Anterior cingulate cortex (tissue), 58 donors: ENCODE measurements at regions not wholly inside any gene's neighbourhood (a gene's known extent, or its start where the extent isn't known, plus 50 kb on each side); places are given as distances from the start of the nearest gene placed in this dataset.
A peak's percentile ranks its signal among the peaks of the same experiment; 100 is the strongest.
"Not testable (repeated sequence)": the region's sequence is repeated elsewhere in the genome, so short reads cannot be mapped to it uniquely, and the experiment has no call there.

ENCODE experiments used
- DNase-seq, 58 donors: peaks; one replicate each; lab custom pipeline; 2025; lab: John Stamatoyannopoulos, UW

DNA sequence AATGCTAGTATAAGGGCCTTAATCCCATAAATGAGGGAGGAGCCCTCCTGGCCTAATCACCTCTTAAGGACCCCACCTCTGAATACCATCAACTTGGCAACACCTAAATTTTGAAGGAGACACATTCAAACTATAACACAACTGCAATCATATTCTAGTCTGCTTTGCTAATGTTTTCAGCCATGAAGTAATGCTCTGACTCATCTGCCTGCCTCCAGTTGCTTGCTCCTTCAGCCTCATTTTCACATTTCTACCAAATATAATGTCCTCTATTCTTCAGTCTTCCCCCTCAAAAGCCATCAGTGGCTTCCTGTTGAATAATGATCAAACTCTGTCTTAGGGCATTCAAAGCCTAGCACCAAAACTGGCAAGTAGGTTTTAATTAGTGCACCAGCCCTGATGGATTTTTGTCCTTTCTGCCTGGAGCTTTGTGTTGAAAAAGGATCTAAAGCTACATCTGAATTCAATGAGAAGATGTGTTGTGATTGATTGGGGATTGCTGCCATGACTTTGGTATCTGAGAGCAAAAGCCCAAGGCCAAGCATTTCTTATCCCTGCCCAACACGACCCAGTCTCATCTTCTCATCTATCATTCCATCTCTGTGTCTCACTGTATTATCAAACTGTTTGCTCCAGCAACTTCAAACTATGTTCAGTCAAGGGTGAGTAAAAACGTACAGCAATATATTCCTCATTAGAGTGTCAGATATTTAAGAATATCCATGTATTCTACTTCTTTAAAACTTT is 140.8 kb upstream of the ELAC2 start:
- DNase-seq: no peak

DNA sequence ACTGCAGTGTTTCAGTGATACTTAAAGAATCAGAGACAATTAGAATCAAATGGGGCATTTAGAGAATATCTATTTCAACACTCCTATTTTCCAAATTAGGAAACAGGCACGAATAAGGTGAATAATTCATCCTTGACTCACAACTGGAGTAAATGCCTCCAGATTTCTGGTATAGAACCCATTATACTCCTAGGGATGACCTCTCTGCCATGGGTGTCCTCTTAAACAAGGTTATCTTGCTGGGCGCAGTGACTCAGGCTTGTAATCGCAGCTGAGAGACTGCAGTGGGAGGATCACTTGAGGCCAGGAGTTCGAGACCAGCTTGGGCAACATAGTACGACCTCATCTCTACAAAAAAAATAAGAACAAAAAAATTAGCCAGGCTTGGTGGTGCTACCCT is 139.8 kb upstream of the ELAC2 start:
- no peak for DNase-seq

DNA sequence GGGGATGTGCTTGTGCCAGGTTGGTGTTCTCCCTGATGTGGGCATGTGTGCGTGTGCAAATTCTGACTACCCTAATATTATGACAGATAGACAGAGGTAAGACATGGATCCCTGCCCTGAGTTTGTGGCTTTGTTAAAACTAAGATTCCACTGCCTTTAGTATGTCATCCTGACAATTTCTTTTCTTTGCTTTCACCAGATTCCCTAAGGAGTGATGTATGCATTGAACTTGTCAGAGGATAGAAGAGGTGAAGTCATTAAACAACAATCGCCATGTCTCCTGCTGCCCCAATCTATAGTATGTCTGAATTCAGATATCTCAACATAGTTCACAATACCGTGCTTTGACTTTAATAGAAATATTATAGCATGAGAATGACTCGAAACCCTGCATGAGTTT is 137.1 kb upstream of the ELAC2 start:
- DNase-seq: no peak

GRCh38 chr17:13154398-13154797 is 136.6 kb upstream of the ELAC2 start:
- DNase-seq: no peak

DNA sequence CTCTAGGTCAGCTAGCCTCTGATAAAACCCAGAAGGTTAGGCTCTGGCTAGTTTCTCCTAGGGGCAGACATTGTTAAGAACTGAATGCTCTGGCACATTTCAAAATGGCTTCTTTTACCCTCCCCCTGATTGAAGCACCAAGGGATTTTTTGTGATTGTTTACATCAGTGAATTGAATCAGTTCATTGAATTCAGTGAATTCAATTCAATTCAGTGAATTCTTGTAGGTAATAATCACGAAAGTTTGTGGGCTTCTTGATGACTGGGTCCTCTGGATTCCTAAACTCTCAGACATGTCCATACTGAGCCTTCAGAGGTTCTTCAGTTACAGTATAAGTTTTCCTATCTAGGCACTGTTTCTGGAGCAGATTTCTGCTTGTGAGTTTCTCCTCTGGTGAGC is 135.2 kb upstream of the ELAC2 start:
- no peak for DNase-seq

DNA sequence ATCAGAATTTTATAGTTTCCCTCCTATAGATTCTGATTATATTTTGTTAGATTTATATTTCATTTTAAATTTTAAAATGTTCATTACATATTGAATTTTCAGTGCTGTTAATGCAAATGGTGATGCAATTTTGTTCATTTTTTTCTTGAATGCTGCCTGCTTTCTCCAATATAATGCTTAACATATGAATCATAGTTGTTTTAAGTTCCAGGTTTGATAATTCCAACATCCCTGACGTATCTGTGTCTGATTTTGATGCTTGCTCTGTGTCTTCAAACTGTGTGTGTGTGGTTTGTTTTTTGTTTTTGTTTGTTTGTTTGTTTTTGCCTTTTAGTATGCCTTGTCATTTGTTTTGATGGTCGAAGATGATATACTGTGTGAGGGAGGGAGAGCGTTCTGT is 134.7 kb upstream of the ELAC2 start:
- DNase-seq: no peak

- not testable (repeated sequence) for DNase-seq
These were observed 132.9 kb upstream of the ELAC2 start for GRCh38 chr17:13150738-13151137.

- DNase-seq: no peak
These were observed 125.2 kb upstream of the ELAC2 start for GRCh38 chr17:13143001-13143400.

- DNase-seq: no peak
These were observed 122.9 kb upstream of the ELAC2 start for GRCh38 chr17:13140750-13141149.

- DNase-seq: no peak
These were observed 117.7 kb upstream of the ELAC2 start for GRCh38 chr17:13135506-13135905.

DNA sequence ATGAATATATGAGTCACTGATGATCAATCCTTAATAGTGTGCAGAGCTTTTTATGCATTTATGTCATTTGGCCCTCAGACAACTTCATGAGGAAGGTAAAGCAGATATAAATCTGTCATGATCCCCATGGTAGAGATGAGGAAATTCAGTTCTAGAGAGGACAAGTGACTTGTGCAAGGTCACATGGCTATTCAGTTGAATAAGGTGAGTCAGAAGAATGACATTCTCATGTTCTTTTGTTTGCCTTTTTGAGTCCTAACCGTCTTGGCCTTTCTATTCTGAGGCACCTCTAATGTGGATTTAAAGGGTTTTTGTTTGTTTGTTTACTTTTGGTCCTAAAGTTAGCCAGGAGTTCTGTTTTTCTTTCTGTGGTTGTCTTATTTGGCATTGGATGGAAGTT is 116.2 kb upstream of the ELAC2 start:
- DNase-seq: no peak

DNA sequence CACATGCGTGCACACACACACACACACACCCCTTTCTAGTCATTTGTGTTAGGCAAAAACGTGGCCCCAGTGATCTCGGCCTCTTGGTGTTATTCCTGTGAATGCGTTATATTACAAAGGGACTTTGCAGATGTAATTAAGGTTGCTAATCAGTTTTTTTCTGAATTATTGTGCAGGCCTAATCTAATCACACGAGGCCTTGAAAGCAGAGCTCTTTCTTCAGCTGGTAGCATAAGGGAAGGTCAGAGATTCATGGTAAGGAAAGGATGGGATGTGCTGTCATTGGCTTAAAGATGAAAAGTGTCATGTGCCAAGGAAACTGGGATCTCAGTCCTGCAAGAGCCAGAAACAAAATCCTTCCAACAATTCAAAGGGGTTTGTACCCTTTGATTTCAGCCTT is 113.4 kb upstream of the ELAC2 start:
- no peak for DNase-seq

DNA sequence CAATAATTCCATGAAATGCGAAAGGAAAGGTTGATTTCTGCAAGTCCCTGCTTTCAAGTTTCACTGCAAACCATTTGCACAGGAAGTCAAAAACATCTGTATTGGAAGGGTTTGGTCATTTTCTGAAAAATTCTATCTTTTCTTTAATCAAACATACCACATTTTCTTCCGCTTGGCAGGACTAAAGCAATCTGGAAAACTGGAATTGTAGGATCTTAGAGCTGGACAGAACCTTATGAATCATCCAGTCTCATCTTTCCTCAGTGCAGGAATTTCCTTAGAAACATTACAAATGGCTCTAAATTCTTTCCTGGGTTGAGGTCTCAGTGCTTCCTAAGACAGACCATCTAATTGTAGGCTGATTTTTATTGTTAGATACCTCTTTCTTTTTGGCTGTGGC is 111.5 kb upstream of the ELAC2 start:
- DNase-seq: no peak

GRCh38 chr17:13128676-13129075 is 110.8 kb upstream of the ELAC2 start:
- no peak for DNase-seq

GRCh38 chr17:13127921-13128602 is 110.2 kb upstream of the ELAC2 start:
- DNase-seq: no peak

DNA sequence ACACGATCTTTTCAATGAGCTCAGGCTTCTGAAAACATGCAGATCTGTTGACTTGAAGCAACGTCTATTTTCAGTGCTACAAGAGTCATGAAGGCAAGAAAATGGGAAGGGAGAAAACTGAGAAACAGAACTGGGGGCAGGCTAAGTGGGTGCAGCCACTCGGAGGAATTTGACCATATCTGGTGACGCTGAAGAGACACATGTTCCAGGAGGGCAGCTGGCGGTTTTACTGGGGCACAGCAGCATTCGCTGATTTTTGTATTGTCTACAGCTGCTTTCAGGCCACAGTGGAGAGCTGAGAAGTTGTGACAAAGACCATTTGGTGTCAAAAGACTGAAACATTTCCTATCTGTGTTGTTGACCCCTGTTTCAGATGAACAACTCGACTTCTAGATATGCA is 103.0 kb upstream of the ELAC2 start:
- DNase-seq: no peak

DNA sequence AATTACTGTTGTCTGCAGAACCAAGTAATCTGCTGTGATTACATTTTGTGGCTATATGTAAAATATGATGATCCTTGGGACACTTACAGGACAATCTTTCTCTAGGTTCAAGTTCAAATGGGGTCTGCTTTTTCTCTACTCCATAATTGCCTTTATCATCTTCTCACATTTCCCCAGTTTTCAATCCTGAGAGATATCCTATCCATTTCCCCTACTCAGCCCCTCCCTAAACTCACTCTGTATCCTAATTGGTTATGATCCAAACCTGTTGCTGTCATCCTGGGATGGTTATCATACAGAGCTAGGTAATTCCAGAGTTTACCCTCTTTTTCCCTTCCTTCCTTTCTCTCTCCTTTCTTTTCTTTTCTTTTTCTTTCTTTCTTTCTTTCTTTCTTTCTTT is 100.5 kb upstream of the ELAC2 start:
- DNase-seq: no peak

- no peak for DNase-seq
These were observed 99.8 kb upstream of the ELAC2 start for GRCh38 chr17:13117616-13118015.

- DNase-seq: peak in 9 of 58 donors; percentile 1 to 7 (median 2)
These were observed 96.8 kb upstream of the ELAC2 start for GRCh38 chr17:13114601-13115031.

DNA sequence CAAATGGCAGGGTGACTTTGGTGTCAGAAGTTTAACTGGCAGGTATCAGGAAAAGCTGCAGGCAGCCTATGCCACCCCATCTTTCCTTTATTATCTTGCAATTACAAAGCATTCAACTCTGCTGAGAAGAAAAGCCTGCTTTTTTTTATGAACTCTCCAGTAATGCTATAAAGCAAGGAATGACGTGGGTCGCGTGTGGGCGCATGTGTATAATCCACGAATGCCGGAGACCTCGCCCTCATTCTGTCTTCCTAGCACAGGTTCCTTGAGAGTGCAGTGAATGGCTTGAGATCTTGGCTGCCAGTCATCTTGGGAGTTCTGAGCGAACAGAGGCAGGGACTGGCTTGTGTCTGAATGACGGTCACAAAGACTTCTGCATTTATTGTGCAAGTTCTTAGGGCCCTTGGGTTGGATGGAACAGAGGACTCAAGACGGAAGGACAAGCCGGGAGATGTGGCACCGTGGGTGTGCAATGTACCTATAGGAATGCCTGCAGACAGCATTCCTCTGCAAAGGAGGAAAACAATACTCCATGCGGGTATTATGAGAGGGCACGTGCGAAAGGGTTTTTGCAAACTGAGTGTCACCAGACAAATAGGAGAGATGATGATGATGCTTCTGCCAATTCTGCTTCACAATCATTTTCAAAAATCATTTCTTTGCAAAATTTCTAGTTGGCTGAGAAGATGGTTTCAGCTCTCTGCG is 96.1 kb upstream of the ELAC2 start:
- DNase-seq: peak in 1 of 58 donors; percentile 41

- no peak for DNase-seq
These were observed 89.9 kb upstream of the ELAC2 start for GRCh38 chr17:13107676-13108235.
